ENCODE measurements at regions not wholly inside any gene's neighbourhood (a gene's known extent, or its start where the extent isn't known, plus 50 kb on each side); places are given as distances from the start of the nearest gene placed in this dataset.

DNA sequence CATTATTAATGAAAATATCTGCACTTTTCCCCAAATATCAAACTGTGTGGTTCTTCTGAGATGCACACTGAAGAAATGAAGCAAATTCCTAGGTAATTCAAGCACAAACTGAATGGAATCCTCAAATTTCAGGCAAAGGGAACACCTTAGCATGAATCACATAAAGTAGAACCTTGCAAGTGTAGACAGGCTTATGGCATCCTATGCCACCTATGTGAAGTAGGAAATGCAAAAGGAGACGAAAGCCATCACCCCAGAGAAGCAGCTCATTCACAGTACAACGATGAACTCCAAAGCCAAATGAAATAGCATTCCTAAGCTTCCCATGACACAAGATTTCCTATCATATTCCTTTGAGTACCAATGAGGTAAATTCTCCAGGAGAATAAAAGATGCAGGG is 461.2 kb upstream of the RUNX1 start:
- CTCF ChIA-PET = no interaction called here
- POLR2A ChIA-PET = no interaction called here
- Histone ChIP-seq H3K4me3 (ENCODE audit: low read depth in 2 of 2, low read length in 1 of 2) (no peak overlapping the region), H3K4me1 (ENCODE audit: control insufficient read depth in 1 of 2, insufficient read depth in 2 of 2, low read depth in 1 of 2, low read length in 1 of 2) (peaks cover 0 to 6% of the 10 kb centered on the region in 2 experiments; a peak in 2 of 4 replicates), H3K79me2 (ENCODE audit: insufficient read depth) (no peaks in the 10 kb centered on the region), H3K9ac (no peak overlapping the region), H3K27me3 (ENCODE audit: insufficient read depth) (no peaks in the 10 kb centered on the region), H3K36me3 (replicated peaks in 1 of 2; ENCODE audit: control insufficient read depth in 1 of 2, insufficient read depth in 2 of 2, low read length in 1 of 2) (no peaks in the 10 kb centered on the region), H3K4me2 (no peak overlapping the region), H3K27ac (ENCODE audit: low read depth in 2 of 2, low read length in 1 of 2) (no peak overlapping the region), H4K20me1 (ENCODE audit: insufficient read depth) (no peaks in the 10 kb centered on the region), H2AFZ (ENCODE audit: low read depth) (no peak overlapping the region), H3K9me3 (no peaks in the 10 kb centered on the region), H3F3A (replicated peaks; ENCODE audit: insufficient read depth) (peaks cover 15% of the 10 kb centered on the region), H3K9me2 (no peaks in the 10 kb centered on the region)
- 59% methylated on average over 2 of the region's 2 CpGs for WGBS (ENCODE audit: low lambda C conversion rate)
- no peak for TF ChIP-seq RFX5 (IDR thresholded peaks at IDR 0.05; ENCODE audit: low read length)
- no peak for TF ChIP-seq SMC3 (IDR thresholded peaks at IDR 0.05; ENCODE audit: low read depth, low read length)
- TF ChIP-seq CHD2 (IDR thresholded peaks at IDR 0.05; ENCODE audit: low read length, partially characterized antibody) = no peak
- TF ChIP-seq RXRA (IDR thresholded peaks at IDR 0.05; ENCODE audit: borderline replicate concordance, low read depth) = no peak
- TF ChIP-seq, protein P1, sequence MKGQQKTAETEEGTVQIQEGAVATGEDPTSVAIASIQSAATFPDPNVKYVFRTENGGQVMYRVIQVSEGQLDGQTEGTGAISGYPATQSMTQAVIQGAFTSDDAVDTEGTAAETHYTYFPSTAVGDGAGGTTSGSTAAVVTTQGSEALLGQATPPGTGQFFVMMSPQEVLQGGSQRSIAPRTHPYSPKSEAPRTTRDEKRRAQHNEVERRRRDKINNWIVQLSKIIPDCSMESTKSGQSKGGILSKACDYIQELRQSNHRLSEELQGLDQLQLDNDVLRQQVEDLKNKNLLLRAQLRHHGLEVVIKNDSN (IDR thresholded peaks at IDR 0.05; ENCODE audit: borderline replicate concordance, low read depth) = no peak
- no peak for TF ChIP-seq RAD21 (IDR thresholded peaks at IDR 0.05; ENCODE audit: low read length)
- TF ChIP-seq, protein P2, sequence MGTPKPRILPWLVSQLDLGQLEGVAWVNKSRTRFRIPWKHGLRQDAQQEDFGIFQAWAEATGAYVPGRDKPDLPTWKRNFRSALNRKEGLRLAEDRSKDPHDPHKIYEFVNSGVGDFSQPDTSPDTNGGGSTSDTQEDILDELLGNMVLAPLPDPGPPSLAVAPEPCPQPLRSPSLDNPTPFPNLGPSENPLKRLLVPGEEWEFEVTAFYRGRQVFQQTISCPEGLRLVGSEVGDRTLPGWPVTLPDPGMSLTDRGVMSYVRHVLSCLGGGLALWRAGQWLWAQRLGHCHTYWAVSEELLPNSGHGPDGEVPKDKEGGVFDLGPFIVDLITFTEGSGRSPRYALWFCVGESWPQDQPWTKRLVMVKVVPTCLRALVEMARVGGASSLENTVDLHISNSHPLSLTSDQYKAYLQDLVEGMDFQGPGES (IDR thresholded peaks at IDR 0.05; ENCODE audit: low read depth, low read length) = no peak
- TF ChIP-seq TEAD4 (IDR thresholded peaks at IDR 0.05; ENCODE audit: borderline replicate concordance, insufficient read depth) = no peak
- no peak for TF ChIP-seq RCOR1 (IDR thresholded peaks at IDR 0.05; ENCODE audit: low read length)
- no peak for TF ChIP-seq MEF2A (IDR thresholded peaks at IDR 0.05; ENCODE audit: borderline replicate concordance, low read depth)
- no peak for TF ChIP-seq NFIC (IDR thresholded peaks at IDR 0.05; ENCODE audit: borderline replicate concordance)
- no peak for TF ChIP-seq GABPA (IDR thresholded peaks at IDR 0.05; ENCODE audit: low read depth)
- TF ChIP-seq TCF12 (IDR thresholded peaks at IDR 0.05) = no peak
- no peak for TF ChIP-seq SIN3A (IDR thresholded peaks at IDR 0.05; ENCODE audit: borderline replicate concordance, low read depth, low read length)
- no peak for DNase-seq

DNA sequence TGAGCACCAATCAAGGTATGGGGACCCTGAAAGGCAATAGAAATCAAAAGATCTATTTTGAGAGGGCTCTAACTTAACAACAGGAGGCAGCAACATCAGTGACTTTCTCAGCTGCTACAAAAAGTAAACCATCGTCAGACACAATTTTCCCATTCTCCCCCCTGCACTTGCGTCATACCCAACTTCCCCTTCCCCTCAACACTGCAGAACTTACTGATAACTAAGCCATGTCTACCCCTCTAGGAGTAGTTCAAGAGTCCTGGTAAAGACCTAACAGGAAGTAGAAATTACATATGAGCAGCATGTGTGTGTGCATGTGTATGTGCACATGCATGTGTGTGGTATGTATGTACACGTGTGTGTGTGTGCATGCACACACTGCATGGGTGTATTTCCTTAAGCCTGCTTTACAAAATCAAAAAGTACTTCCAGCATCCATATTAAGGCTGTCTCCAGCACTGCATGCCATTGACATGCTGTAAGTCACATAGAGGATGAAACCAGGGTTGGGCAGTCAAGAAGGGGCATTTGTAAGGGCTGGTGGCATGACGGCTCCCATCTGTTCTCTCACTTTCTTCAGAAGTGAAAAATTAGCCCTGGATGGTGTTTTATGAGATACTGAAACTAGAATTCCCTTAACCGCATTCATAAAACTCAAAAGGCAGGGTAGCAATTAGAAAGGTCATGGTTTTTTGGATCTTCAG is 460.1 kb upstream of the RUNX1 start:
- TF ChIP-seq YY1 (IDR thresholded peaks at IDR 0.05; ENCODE audit: low read depth) = no peak
- TF ChIP-seq RAD21 (IDR thresholded peaks at IDR 0.05; ENCODE audit: low read length) = no peak
- TF ChIP-seq EZH2phosphoT487 (IDR thresholded peaks at IDR 0.05; ENCODE audit: borderline replicate concordance, low read depth) = no peak
- TF ChIP-seq SIN3A (IDR thresholded peaks at IDR 0.05; ENCODE audit: borderline replicate concordance, low read depth, low read length) = no peak
- TF ChIP-seq SMC3 (IDR thresholded peaks at IDR 0.05; ENCODE audit: low read depth, low read length) = no peak
- TF ChIP-seq, protein P3, sequence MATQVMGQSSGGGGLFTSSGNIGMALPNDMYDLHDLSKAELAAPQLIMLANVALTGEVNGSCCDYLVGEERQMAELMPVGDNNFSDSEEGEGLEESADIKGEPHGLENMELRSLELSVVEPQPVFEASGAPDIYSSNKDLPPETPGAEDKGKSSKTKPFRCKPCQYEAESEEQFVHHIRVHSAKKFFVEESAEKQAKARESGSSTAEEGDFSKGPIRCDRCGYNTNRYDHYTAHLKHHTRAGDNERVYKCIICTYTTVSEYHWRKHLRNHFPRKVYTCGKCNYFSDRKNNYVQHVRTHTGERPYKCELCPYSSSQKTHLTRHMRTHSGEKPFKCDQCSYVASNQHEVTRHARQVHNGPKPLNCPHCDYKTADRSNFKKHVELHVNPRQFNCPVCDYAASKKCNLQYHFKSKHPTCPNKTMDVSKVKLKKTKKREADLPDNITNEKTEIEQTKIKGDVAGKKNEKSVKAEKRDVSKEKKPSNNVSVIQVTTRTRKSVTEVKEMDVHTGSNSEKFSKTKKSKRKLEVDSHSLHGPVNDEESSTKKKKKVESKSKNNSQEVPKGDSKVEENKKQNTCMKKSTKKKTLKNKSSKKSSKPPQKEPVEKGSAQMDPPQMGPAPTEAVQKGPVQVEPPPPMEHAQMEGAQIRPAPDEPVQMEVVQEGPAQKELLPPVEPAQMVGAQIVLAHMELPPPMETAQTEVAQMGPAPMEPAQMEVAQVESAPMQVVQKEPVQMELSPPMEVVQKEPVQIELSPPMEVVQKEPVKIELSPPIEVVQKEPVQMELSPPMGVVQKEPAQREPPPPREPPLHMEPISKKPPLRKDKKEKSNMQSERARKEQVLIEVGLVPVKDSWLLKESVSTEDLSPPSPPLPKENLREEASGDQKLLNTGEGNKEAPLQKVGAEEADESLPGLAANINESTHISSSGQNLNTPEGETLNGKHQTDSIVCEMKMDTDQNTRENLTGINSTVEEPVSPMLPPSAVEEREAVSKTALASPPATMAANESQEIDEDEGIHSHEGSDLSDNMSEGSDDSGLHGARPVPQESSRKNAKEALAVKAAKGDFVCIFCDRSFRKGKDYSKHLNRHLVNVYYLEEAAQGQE (IDR thresholded peaks at IDR 0.05; ENCODE audit: low read depth, low read length) = no peak
- no peak for TF ChIP-seq TEAD4 (IDR thresholded peaks at IDR 0.05; ENCODE audit: borderline replicate concordance, insufficient read depth)
- ChIA-PET POLR2A (no interaction called here), CTCF (no interaction called here)
- Histone ChIP-seq H4K20me1 (ENCODE audit: insufficient read depth) (no peaks in the 10 kb centered on the region), H3K4me1 (ENCODE audit: control insufficient read depth in 1 of 2, insufficient read depth in 2 of 2, low read depth in 1 of 2, low read length in 1 of 2) (peaks cover 0 to 6% of the 10 kb centered on the region in 2 experiments; a peak in 2 of 4 replicates), H3K79me2 (ENCODE audit: insufficient read depth) (no peaks in the 10 kb centered on the region), H3K36me3 (replicated peaks in 1 of 2; ENCODE audit: control insufficient read depth in 1 of 2, insufficient read depth in 2 of 2, low read length in 1 of 2) (no peaks in the 10 kb centered on the region), H3K27ac (ENCODE audit: low read depth in 2 of 2, low read length in 1 of 2) (no peak overlapping the region), H3K27me3 (ENCODE audit: insufficient read depth) (no peaks in the 10 kb centered on the region), H3F3A (replicated peaks; ENCODE audit: insufficient read depth) (peaks cover 15% of the 10 kb centered on the region), H3K4me2 (no peak overlapping the region), H3K9ac (no peak overlapping the region), H3K4me3 (ENCODE audit: low read depth in 2 of 2, low read length in 1 of 2) (no peak overlapping the region), H3K9me2 (no peaks in the 10 kb centered on the region), H2AFZ (ENCODE audit: low read depth) (no peak overlapping the region), H3K9me3 (no peaks in the 10 kb centered on the region)
- DNase-seq = no peak
- 45% methylated on average over 5 of the region's 5 CpGs for WGBS (ENCODE audit: low lambda C conversion rate)

All from SK-N-SH (cell line).